ENCODE measurements at regions not wholly inside any gene's neighbourhood (a gene's known extent, or its start where the extent isn't known, plus 50 kb on each side); places are given as distances from the start of the nearest gene placed in this dataset.

DNA sequence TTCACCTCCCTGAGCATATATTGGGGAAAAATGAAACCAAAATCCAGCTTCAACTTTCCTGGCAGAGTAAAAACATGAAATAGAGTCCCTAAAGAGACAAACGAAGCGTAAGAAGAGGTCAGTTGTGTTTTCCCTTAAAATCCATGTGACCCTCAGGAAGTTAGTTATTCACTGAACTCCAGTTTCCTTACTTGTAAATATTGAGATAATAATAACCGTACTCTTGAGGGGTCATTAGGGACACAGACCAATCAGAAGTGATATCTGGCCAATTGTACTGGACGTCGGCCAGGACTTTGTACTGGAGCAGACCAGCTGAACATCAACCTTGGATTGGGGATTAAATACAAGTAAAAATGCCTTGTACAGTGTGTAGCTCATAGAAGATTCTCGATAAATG, 167.0 kb downstream of the GATA3 start:
- Histone ChIP-seq H3K27ac (no peak overlapping the region), H3K36me3 (no peaks in the 10 kb centered on the region), H3K4me3 (no peak overlapping the region), H3K9me3 (no peaks in the 10 kb centered on the region), H3K4me1 (no peaks in the 10 kb centered on the region), H3K27me3 (no peaks in the 10 kb centered on the region)
- TF ChIP-seq, protein P1, sequence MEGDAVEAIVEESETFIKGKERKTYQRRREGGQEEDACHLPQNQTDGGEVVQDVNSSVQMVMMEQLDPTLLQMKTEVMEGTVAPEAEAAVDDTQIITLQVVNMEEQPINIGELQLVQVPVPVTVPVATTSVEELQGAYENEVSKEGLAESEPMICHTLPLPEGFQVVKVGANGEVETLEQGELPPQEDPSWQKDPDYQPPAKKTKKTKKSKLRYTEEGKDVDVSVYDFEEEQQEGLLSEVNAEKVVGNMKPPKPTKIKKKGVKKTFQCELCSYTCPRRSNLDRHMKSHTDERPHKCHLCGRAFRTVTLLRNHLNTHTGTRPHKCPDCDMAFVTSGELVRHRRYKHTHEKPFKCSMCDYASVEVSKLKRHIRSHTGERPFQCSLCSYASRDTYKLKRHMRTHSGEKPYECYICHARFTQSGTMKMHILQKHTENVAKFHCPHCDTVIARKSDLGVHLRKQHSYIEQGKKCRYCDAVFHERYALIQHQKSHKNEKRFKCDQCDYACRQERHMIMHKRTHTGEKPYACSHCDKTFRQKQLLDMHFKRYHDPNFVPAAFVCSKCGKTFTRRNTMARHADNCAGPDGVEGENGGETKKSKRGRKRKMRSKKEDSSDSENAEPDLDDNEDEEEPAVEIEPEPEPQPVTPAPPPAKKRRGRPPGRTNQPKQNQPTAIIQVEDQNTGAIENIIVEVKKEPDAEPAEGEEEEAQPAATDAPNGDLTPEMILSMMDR (IDR thresholded peaks at IDR 0.05): no peak
- intact Hi-C loops (cut with DNase I; ENCODE audit: low total_unique reads): no loop called here
- DNase-seq: no peak

DNA sequence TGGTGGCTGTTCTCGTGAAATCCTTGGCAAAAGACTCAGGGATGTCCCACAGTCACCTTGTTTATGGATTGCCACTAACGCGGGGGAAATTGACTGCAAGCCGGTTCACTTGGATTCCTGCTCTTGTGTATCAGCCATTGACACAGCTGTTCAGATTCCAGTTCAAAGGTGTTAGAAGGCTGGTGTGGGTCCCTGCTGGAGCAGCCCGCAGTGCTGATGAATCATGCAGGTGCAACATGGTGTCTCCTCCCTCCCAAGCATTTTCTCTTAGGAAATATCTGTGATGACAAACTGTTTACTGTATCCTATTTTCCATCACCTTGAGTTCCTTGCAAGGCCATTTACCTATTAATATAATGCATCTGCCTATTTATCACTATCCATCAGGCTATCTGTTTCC, 170.1 kb downstream of the GATA3 start:
- DNase-seq: no peak

GRCh38 chr10:8225187-8225586, 170.7 kb downstream of the GATA3 start:
- Histone ChIP-seq H3K27me3 (no peaks in the 10 kb centered on the region), H3K4me1 (no peaks in the 10 kb centered on the region), H3K9me3 (no peaks in the 10 kb centered on the region), H3K27ac (no peak overlapping the region), H3K36me3 (no peaks in the 10 kb centered on the region), H3K4me3 (no peak overlapping the region)
- TF ChIP-seq, protein P1 (IDR thresholded peaks at IDR 0.05): no peak
- intact Hi-C loops (cut with DNase I; ENCODE audit: low total_unique reads): no loop called here
- no peak for DNase-seq

More for the DNA sequence above, 170.1 kb downstream of the GATA3 start:
- no peaks in the 10 kb centered on the region for H3K27me3 ChIP-seq
- intact Hi-C loops (cut with DNase I; ENCODE audit: low total_unique reads): no loop called here
- no peaks in the 10 kb centered on the region for H3K4me1 ChIP-seq
- H3K27ac ChIP-seq: no peak overlapping the region
- TF ChIP-seq, protein P1 (IDR thresholded peaks at IDR 0.05): no peak
- no peaks in the 10 kb centered on the region for H3K36me3 ChIP-seq
- H3K9me3 ChIP-seq: no peaks in the 10 kb centered on the region
- H3K4me3 ChIP-seq: no peak overlapping the region

DNA sequence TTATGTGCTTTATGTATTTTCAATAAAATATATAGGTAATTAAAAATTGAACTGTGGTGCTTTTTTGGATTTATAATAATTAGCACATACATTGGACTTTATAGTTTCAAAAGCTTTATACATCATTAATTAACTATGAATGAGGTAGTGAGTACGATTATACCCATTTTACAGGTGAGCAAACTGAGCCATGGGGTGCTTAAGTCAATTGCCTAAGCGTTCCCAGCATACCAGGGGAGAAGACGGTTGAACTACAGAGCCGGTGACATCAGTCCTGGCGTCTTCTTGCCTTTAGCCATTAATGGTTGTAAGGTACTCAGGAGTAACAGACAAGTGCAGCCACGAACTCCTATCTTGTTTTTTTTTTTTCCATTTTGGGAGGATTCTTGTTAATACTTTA, 172.8 kb downstream of the GATA3 start:
- no peaks in the 10 kb centered on the region for H3K27me3 ChIP-seq
- no peaks in the 10 kb centered on the region for H3K4me1 ChIP-seq
- intact Hi-C loops (cut with DNase I; ENCODE audit: low total_unique reads): no loop called here
- no peak overlapping the region for H3K4me3 ChIP-seq
- TF ChIP-seq, protein P1 (IDR thresholded peaks at IDR 0.05): no peak
- H3K9me3 ChIP-seq: no peaks in the 10 kb centered on the region
- no peak overlapping the region for H3K27ac ChIP-seq
- DNase-seq: no peak
- no peaks in the 10 kb centered on the region for H3K36me3 ChIP-seq

GRCh38 chr10:8229153-8229552, 174.7 kb downstream of the GATA3 start:
- Histone ChIP-seq H3K36me3 (no peaks in the 10 kb centered on the region), H3K4me3 (no peak overlapping the region), H3K9me3 (no peaks in the 10 kb centered on the region), H3K27me3 (no peaks in the 10 kb centered on the region), H3K27ac (no peak overlapping the region), H3K4me1 (no peaks in the 10 kb centered on the region)
- TF ChIP-seq, protein P1 (IDR thresholded peaks at IDR 0.05): no peak
- no peak for DNase-seq
- intact Hi-C loops (cut with DNase I; ENCODE audit: low total_unique reads): no loop called here

- H3K4me1 ChIP-seq: no peaks in the 10 kb centered on the region
Measured at GRCh38 chr10:8230902-8231301, 176.4 kb downstream of the GATA3 start.

More at GRCh38 chr10:8230902-8231301, 176.4 kb downstream of the GATA3 start:
- intact Hi-C loops (cut with DNase I; ENCODE audit: low total_unique reads): no loop called here
- DNase-seq: no peak
- H3K4me3 ChIP-seq: no peak overlapping the region
- H3K9me3 ChIP-seq: no peaks in the 10 kb centered on the region
- H3K27me3 ChIP-seq: no peaks in the 10 kb centered on the region
- H3K36me3 ChIP-seq: no peaks in the 10 kb centered on the region
- TF ChIP-seq, protein P1 (IDR thresholded peaks at IDR 0.05): no peak
- H3K27ac ChIP-seq: no peak overlapping the region

Data from tibial artery (tissue), 4 donors.